LNCaP clone FGC (cell line): ENCODE measurements at regions not wholly inside any gene's neighbourhood (a gene's known extent, or its start where the extent isn't known, plus 50 kb on each side); places are given as distances from the start of the nearest gene placed in this dataset.
"Not testable (repeated sequence)": the region's sequence is repeated elsewhere in the genome, so short reads cannot be mapped to it uniquely, and the experiment has no call there.

Experiments
- DNase-seq: peaks from one replicate; pipeline ENCODE4 v3.0.0-alpha.2; 2011; ENCODE audit warnings: low read depth
- H3K4me3 ChIP-seq: 2 replicates; pipeline ENCODE4 v1.5.1; 2011; ENCODE audit warnings: mild to moderate bottlenecking, low read depth, low read length, control low read depth
- CTCF ChIP-seq: IDR thresholded peaks from 2 replicates; pipeline ENCODE4 v1.5.1; 2012; ENCODE audit warnings: mild to moderate bottlenecking; ENCODE audit not compliant: control insufficient read depth, insufficient read depth; ENCODE audit errors: extremely low read depth

- no peak for TF ChIP-seq CTCF
- DNase-seq, result no peak
- H3K4me3 ChIP-seq, result no peak overlapping the region
These were observed 103.8 kb upstream of the ALKAL2 start for GRCh38 chr2:391696-392095.

- no peak overlapping the region for H3K4me3 ChIP-seq
- TF ChIP-seq CTCF, result no peak
- DNase-seq, result no peak
These were observed 103.1 kb upstream of the ALKAL2 start for GRCh38 chr2:390959-391358.

GRCh38 chr2:389985-390384 lies 102.1 kb upstream of the ALKAL2 start:
- not testable (repeated sequence) for H3K4me3 ChIP-seq

GRCh38 chr2:388752-389151 lies 100.9 kb upstream of the ALKAL2 start:
- not testable (repeated sequence) for DNase-seq, H3K4me3 ChIP-seq

More at GRCh38 chr2:389985-390384, 102.1 kb upstream of the ALKAL2 start:
- not testable (repeated sequence) for DNase-seq

GRCh38 chr2:387980-388421 lies 100.1 kb upstream of the ALKAL2 start:
- H3K4me3 ChIP-seq, result no peak overlapping the region
- DNase-seq, result no peak
- no peak for TF ChIP-seq CTCF

- no peak for TF ChIP-seq CTCF
- H3K4me3 ChIP-seq, result no peak overlapping the region
- DNase-seq, result no peak
These were observed 98.7 kb upstream of the ALKAL2 start for GRCh38 chr2:386406-387103.

- H3K4me3 ChIP-seq, result no peak overlapping the region
- no peak for TF ChIP-seq CTCF
- DNase-seq, result no peak
These were observed 97.9 kb upstream of the ALKAL2 start for GRCh38 chr2:385785-386184.

GRCh38 chr2:385061-385460 lies 97.2 kb upstream of the ALKAL2 start:
- no peak for TF ChIP-seq CTCF
- no peak for DNase-seq
- H3K4me3 ChIP-seq, result no peak overlapping the region
